ENCODE measurements at regions not wholly inside any gene's neighbourhood (a gene's known extent, or its start where the extent isn't known, plus 50 kb on each side); places are given as distances from the start of the nearest gene placed in this dataset.

DNA sequence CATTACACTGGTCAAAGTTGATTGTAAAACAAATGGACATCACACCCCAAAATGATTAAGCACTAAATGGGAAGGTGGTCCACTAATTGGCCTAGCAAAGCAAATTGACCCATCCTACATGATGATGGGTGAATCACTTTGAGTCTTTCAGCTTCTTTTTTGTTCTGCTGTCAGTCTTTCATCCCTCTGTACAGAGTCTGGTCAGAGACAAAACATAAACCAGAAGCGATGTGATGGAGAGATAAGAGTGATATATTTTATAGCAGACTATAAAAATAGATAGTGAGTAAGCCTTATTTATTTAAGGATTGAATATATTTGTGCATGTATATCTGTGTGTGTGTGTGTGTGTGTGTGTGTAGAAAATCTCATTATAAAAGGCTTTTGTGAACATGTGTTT lies 618.4 kb upstream of the SOX9 start:
- intact Hi-C loops (cut with DNase I): no loop called here
- DNase-seq: no peak
- Histone ChIP-seq H3K9me3 (ENCODE audit: control insufficient read depth in 2 of 3, insufficient read depth in 1 of 3, low read length in 3 of 3) (no peaks in the 10 kb centered on the region), H3K27me3 (ENCODE audit: control insufficient read depth, insufficient read depth, low read length) (no peaks in the 10 kb centered on the region), H3K36me3 (ENCODE audit: control insufficient read depth in 2 of 3, insufficient read depth in 3 of 3, low read length in 3 of 3) (no peaks in the 10 kb centered on the region), H3K4me1 (ENCODE audit: control insufficient read depth in 2 of 3, insufficient read depth in 2 of 3, low read depth in 1 of 3, low read length in 3 of 3) (no peaks in the 10 kb centered on the region), H3K27ac (ENCODE audit: low read depth in 2 of 2, low read length in 2 of 2) (no peak overlapping the region), H3K9ac (ENCODE audit: low read length in 3 of 3) (no peak overlapping the region), H3K4me3 (ENCODE audit: low read length in 3 of 3) (no peak overlapping the region)
- no peak for FAIRE-seq
- TF ChIP-seq, protein P1, sequence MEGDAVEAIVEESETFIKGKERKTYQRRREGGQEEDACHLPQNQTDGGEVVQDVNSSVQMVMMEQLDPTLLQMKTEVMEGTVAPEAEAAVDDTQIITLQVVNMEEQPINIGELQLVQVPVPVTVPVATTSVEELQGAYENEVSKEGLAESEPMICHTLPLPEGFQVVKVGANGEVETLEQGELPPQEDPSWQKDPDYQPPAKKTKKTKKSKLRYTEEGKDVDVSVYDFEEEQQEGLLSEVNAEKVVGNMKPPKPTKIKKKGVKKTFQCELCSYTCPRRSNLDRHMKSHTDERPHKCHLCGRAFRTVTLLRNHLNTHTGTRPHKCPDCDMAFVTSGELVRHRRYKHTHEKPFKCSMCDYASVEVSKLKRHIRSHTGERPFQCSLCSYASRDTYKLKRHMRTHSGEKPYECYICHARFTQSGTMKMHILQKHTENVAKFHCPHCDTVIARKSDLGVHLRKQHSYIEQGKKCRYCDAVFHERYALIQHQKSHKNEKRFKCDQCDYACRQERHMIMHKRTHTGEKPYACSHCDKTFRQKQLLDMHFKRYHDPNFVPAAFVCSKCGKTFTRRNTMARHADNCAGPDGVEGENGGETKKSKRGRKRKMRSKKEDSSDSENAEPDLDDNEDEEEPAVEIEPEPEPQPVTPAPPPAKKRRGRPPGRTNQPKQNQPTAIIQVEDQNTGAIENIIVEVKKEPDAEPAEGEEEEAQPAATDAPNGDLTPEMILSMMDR (IDR thresholded peaks at IDR 0.05; ENCODE audit: borderline replicate concordance, extremely low read depth, insufficient read depth): no peak

DNA sequence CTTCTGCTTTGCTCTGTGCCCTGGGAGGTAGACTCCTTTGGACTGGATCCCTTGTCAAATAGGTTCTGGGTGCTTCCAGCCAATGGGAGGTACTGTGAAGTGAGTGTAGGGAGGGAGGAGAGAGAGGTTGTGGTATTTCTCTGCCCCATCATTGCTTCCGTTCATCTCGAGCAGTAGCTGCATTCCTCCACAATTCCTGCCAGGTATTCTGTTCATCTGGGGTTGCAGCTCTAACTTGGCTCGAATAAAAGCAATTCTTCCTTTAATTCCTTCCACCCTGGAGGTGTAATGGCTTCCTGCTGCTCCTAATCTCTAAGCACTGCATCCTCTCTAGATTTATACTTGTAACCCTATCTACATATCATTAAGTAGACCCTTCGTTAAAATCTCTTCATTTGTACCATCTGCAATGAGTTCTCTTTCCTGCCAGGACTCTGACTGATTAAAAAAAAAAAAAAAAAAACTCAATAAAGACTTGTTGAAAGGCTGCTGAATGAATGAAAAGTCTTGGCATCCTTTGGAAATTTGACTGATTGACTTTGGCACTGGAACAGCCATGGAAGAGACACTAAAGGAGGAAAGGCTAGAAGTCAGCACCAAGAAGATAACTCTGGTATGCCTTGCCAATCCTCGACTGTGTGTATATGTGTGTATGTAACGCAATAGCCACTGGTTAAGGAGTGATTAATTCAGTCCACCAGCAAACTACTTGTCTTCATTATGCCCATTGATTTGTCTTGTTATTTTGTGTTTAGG lies 616.9 kb upstream of the SOX9 start:
- no peak for DNase-seq
- intact Hi-C loops (cut with DNase I): no loop called here
- TF ChIP-seq, protein P1 (IDR thresholded peaks at IDR 0.05; ENCODE audit: borderline replicate concordance, extremely low read depth, insufficient read depth): no peak
- Histone ChIP-seq H3K4me3 (ENCODE audit: low read length in 3 of 3) (no peak overlapping the region), H3K27ac (ENCODE audit: low read depth in 2 of 2, low read length in 2 of 2) (no peak overlapping the region), H3K4me1 (ENCODE audit: control insufficient read depth in 2 of 3, insufficient read depth in 2 of 3, low read depth in 1 of 3, low read length in 3 of 3) (no peaks in the 10 kb centered on the region), H3K27me3 (ENCODE audit: control insufficient read depth, insufficient read depth, low read length) (no peaks in the 10 kb centered on the region), H3K9ac (ENCODE audit: low read length in 3 of 3) (no peak overlapping the region), H3K9me3 (ENCODE audit: control insufficient read depth in 2 of 3, insufficient read depth in 1 of 3, low read length in 3 of 3) (no peaks in the 10 kb centered on the region), H3K36me3 (ENCODE audit: control insufficient read depth in 2 of 3, insufficient read depth in 3 of 3, low read length in 3 of 3) (no peaks in the 10 kb centered on the region)
- FAIRE-seq: no peak

DNA sequence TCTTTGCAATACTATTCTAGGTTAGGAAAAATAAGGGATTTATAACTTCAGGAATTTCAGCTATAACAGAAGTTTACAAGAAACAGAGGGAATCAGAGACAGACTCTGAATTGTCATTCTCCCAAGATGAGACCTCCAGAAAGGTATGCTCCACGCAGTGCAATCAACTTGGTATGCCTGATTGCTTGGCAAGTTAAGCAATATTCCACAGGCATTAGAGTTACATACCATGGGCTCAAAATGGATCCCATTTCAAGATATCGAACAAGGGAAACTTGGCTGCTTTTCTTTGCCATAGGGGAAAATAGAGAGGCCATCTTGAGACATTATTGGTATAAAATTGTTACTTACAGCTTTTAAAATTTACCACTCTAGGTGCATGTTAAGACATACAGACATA lies 615.6 kb upstream of the SOX9 start:
- H3K4me1 ChIP-seq (ENCODE audit: control insufficient read depth in 2 of 3, insufficient read depth in 2 of 3, low read depth in 1 of 3, low read length in 3 of 3): no peaks in the 10 kb centered on the region
- intact Hi-C loops (cut with DNase I): no loop called here
- no peak for FAIRE-seq

More for the DNA sequence above, 615.6 kb upstream of the SOX9 start:
- no peak for DNase-seq
- H3K9ac ChIP-seq (ENCODE audit: low read length in 3 of 3): no peak overlapping the region
- H3K36me3 ChIP-seq (ENCODE audit: control insufficient read depth in 2 of 3, insufficient read depth in 3 of 3, low read length in 3 of 3): no peaks in the 10 kb centered on the region
- no peak overlapping the region for H3K4me3 ChIP-seq (ENCODE audit: low read length in 3 of 3)
- no peaks in the 10 kb centered on the region for H3K27me3 ChIP-seq (ENCODE audit: control insufficient read depth, insufficient read depth, low read length)
- no peaks in the 10 kb centered on the region for H3K9me3 ChIP-seq (ENCODE audit: control insufficient read depth in 2 of 3, insufficient read depth in 1 of 3, low read length in 3 of 3)
- TF ChIP-seq, protein P1 (IDR thresholded peaks at IDR 0.05; ENCODE audit: borderline replicate concordance, extremely low read depth, insufficient read depth): no peak
- no peak overlapping the region for H3K27ac ChIP-seq (ENCODE audit: low read depth in 2 of 2, low read length in 2 of 2)

Measured in kidney (tissue), 13 donors.